ENCODE measurements at regions not wholly inside any gene's neighbourhood (a gene's known extent, or its start where the extent isn't known, plus 50 kb on each side); places are given as distances from the start of the nearest gene placed in this dataset.

- H3K4me1 Mint-ChIP-seq = 0 out of 2 replicates have a peak, but pooled peaks cover 4% of the 10 kb centered on the region
- H3K4me3 Mint-ChIP-seq = no peak overlapping the region
- no peak for ATAC-seq
- peaks cover 15% of the 10 kb centered on the region for H3K36me3 Mint-ChIP-seq
- DNase-seq (ENCODE audit: low spot score) = no peak
- H3K27ac Mint-ChIP-seq = no peak overlapping the region
- no peaks in the 10 kb centered on the region for H3K27me3 Mint-ChIP-seq (ENCODE audit: low read depth)
- ChIA-PET POLR2A (no interaction called here), CTCF (no interaction called here)
- H3K9me3 Mint-ChIP-seq = peaks cover 10% of the 10 kb centered on the region
- TF ChIP-seq ZNF219 (CRISPR knock-in tag; IDR thresholded peaks at IDR 0.05; ENCODE audit: borderline replicate concordance) (no peak), ZNF512 (CRISPR knock-in tag; IDR thresholded peaks at IDR 0.05; ENCODE audit: borderline replicate concordance) (no peak), ZBTB43 (CRISPR knock-in tag; IDR thresholded peaks at IDR 0.05) (no peak), MAX (CRISPR knock-in tag; IDR thresholded peaks at IDR 0.05) (no peak), GRHL2 (CRISPR knock-in tag; IDR thresholded peaks at IDR 0.05; ENCODE audit: insufficient replicate concordance, severe bottlenecking) (no peak), USF2 (CRISPR knock-in tag; IDR thresholded peaks at IDR 0.05) (no peak), ATF6 (CRISPR knock-in tag; IDR thresholded peaks at IDR 0.05) (no peak), ZNF416 (CRISPR knock-in tag; IDR thresholded peaks at IDR 0.05) (no peak)
Observed at GRCh38 chr6:14953836-14954235, 292.0 kb upstream of the JARID2 start.

GRCh38 chr6:14957355-14958059, 288.4 kb upstream of the JARID2 start:
- no peaks in the 10 kb centered on the region for H3K27me3 Mint-ChIP-seq (ENCODE audit: low read depth)
- TF ChIP-seq TEAD4 (CRISPR knock-in tag; IDR thresholded peaks at IDR 0.05) = no peak
- no peak for TF ChIP-seq KAT7 (CRISPR knock-in tag; IDR thresholded peaks at IDR 0.05; ENCODE audit: borderline replicate concordance)
- no peak for TF ChIP-seq ZNF263 (CRISPR knock-in tag; IDR thresholded peaks at IDR 0.05; ENCODE audit: low read depth)
- TF ChIP-seq SOX15 (CRISPR knock-in tag; IDR thresholded peaks at IDR 0.05) = no peak
- no peak for TF ChIP-seq FOXP4 (CRISPR knock-in tag; IDR thresholded peaks at IDR 0.05)
- TF ChIP-seq E2F1 (CRISPR knock-in tag; IDR thresholded peaks at IDR 0.05) = no peak
- no peak for TF ChIP-seq MLX (CRISPR knock-in tag; IDR thresholded peaks at IDR 0.05)
- no peak overlapping the region for H3K27ac Mint-ChIP-seq
- no peak for DNase-seq (ENCODE audit: low spot score)
- peaks cover 15% of the 10 kb centered on the region for H3K9me3 Mint-ChIP-seq
- H3K36me3 Mint-ChIP-seq = peaks cover 22% of the 10 kb centered on the region
- POLR2A ChIA-PET = interaction anchor here (0.7 kb wide), 1 partner anchor 80 kb away, joined by 6 read pairs; no protein-coding TSS in a partner anchor
- H3K4me1 Mint-ChIP-seq = peaks cover 4% of the 10 kb centered on the region; the same call in 1 of the 2 replicates
- CTCF ChIA-PET = interaction anchor here (0.6 to 1.1 kb wide), 2 partner anchors 35 to 39 kb away, joined by 3 to 4 read pairs; no protein-coding TSS in a partner anchor
- ATAC-seq = no peak
- no peak overlapping the region for H3K4me3 Mint-ChIP-seq
